NCI-H774 (cell line): ENCODE measurements at regions not wholly inside any gene's neighbourhood (a gene's known extent, or its start where the extent isn't known, plus 50 kb on each side); places are given as distances from the start of the nearest gene placed in this dataset.

Experiments
- DNase-seq: peaks from one replicate; lab custom pipeline; 2025; lab: John Stamatoyannopoulos, UW

- DNase-seq = no peak
Observed at GRCh38 chr6:147716434-147716833, 207.9 kb downstream of the SAMD5 start.

GRCh38 chr6:147717991-147718390 lies 209.5 kb downstream of the SAMD5 start:
- no peak for DNase-seq

GRCh38 chr6:147722158-147722557 lies 213.7 kb downstream of the SAMD5 start:
- DNase-seq = no peak

- DNase-seq = no peak
Observed at GRCh38 chr6:147724454-147724853, 216.0 kb downstream of the SAMD5 start.

GRCh38 chr6:147726342-147726741 lies 217.9 kb downstream of the SAMD5 start:
- no peak for DNase-seq

- DNase-seq = no peak
Observed at GRCh38 chr6:147728903-147729302, 220.4 kb downstream of the SAMD5 start.

GRCh38 chr6:147733686-147734085 lies 225.2 kb downstream of the SAMD5 start:
- no peak for DNase-seq

GRCh38 chr6:147734151-147734550 lies 225.7 kb downstream of the SAMD5 start:
- DNase-seq = no peak

- DNase-seq = no peak
Observed at GRCh38 chr6:147735924-147736323, 227.4 kb downstream of the SAMD5 start.

GRCh38 chr6:147737115-147737514 lies 228.6 kb downstream of the SAMD5 start:
- no peak for DNase-seq

- no peak for DNase-seq
Observed at GRCh38 chr6:147738099-147738498, 229.6 kb downstream of the SAMD5 start.

- DNase-seq = no peak
Observed at GRCh38 chr6:147738516-147739162, 230.1 kb downstream of the SAMD5 start.

- DNase-seq = no peak
Observed at GRCh38 chr6:147740326-147740725, 231.8 kb downstream of the SAMD5 start.

- DNase-seq = no peak
Observed at GRCh38 chr6:147740916-147741315, 232.4 kb downstream of the SAMD5 start.

GRCh38 chr6:147741389-147741788 lies 232.9 kb downstream of the SAMD5 start:
- DNase-seq = peak; percentile 83

- no peak for DNase-seq
Observed at GRCh38 chr6:147742440-147742839, 233.9 kb downstream of the SAMD5 start.

- no peak for DNase-seq
Observed at GRCh38 chr6:147744012-147744411, 235.5 kb downstream of the SAMD5 start.

GRCh38 chr6:147749331-147749730 lies 240.8 kb downstream of the SAMD5 start:
- DNase-seq = no peak

- peak; percentile 84 for DNase-seq
Observed at GRCh38 chr6:147750413-147750812, 241.9 kb downstream of the SAMD5 start.

GRCh38 chr6:147751232-147751631 lies 242.7 kb downstream of the SAMD5 start:
- DNase-seq = no peak

GRCh38 chr6:147752689-147753403 lies 244.4 kb downstream of the SAMD5 start:
- no peak for DNase-seq

- no peak for DNase-seq
Observed at GRCh38 chr6:147755999-147756398, 247.5 kb downstream of the SAMD5 start.

- DNase-seq = no peak
Observed at GRCh38 chr6:147756891-147757290, 248.4 kb downstream of the SAMD5 start.

GRCh38 chr6:147757291-147757690 lies 248.8 kb downstream of the SAMD5 start:
- no peak for DNase-seq
